PC-9 (cell line): ENCODE measurements at regions not wholly inside any gene's neighbourhood (a gene's known extent, or its start where the extent isn't known, plus 50 kb on each side); places are given as distances from the start of the nearest gene placed in this dataset.

ENCODE experiments used
- BruUV-seq: library from RNA; stranded (reverse); fragments of 400-500 nt; replicated peaks from 2 replicates; lab custom pipeline; 2021; lab: Mats Ljungman, UMichigan
- CTCF ChIA-PET: fragments of 300-600 bp; sonication (Branson Sonifier 250); formaldehyde crosslinking; loops from one replicate; lab custom pipeline; 2022; ENCODE audit warnings: antibody characterized with exemption; lab: Charles Lee
- POLR2A ChIA-PET: fragments of 300-600 bp; sonication (Branson Sonifier 250); formaldehyde crosslinking; loops from one replicate; lab custom pipeline; 2022; ENCODE audit warnings: antibody characterized with exemption; ENCODE audit not compliant: unreplicated experiment; lab: Charles Lee
- DNase-seq, 2 experiments: peaks; one replicate each; pipeline versions ENCODE4 v3.0.0 to v3.0.0-alpha.2; 2015 to 2022; ENCODE audit warnings: mixed read lengths in 1 of 2
- H2AFZ ChIP-seq: fragments of 200-600 bp; sonication (generic); 2 replicates; pipeline ENCODE4 v1.8.1; 2017; ENCODE audit warnings: antibody characterized with exemption
- H3F3A ChIP-seq: fragments of 200-600 bp; sonication (generic); 2 replicates; pipeline ENCODE4 v1.8.1; 2017; ENCODE audit warnings: antibody characterized with exemption, mild to moderate bottlenecking, low read depth; ENCODE audit not compliant: insufficient read depth
- H3K27ac ChIP-seq: fragments of 200-600 bp; sonication (generic); 2 replicates; pipeline ENCODE4 v1.6.1; 2016; ENCODE audit warnings: mixed run types
- H3K27me3 ChIP-seq: fragments of 200-600 bp; sonication (generic); 2 replicates; pipeline ENCODE4 v1.6.1; 2016; ENCODE audit warnings: low read depth, mixed run types; ENCODE audit not compliant: insufficient read depth
- H3K36me3 ChIP-seq: fragments of 200-600 bp; sonication (generic); 2 replicates; pipeline ENCODE4 v1.6.1; 2016; ENCODE audit warnings: low read depth, mixed run types
- H3K4me1 ChIP-seq: fragments of 200-600 bp; sonication (generic); replicated peaks from 2 replicates; pipeline ENCODE4 v1.6.1; 2016; ENCODE audit warnings: mixed run types; ENCODE audit not compliant: insufficient read depth
- H3K4me2 ChIP-seq: fragments of 200-600 bp; sonication (generic); 2 replicates; pipeline ENCODE4 v1.6.1; 2017; ENCODE audit warnings: mixed run types
- H3K4me3 ChIP-seq: fragments of 200-600 bp; sonication (generic); 2 replicates; pipeline ENCODE4 v1.6.1; 2016; ENCODE audit warnings: mixed run types
- H3K79me2 ChIP-seq: fragments of 200-600 bp; sonication (generic); 2 replicates; pipeline ENCODE4 v1.6.1; 2017; ENCODE audit warnings: low read depth, mixed run types
- H3K9me2 ChIP-seq: fragments of 200-600 bp; sonication (generic); 2 replicates; pipeline ENCODE4 v1.8.1; 2017; ENCODE audit warnings: mild to moderate bottlenecking; ENCODE audit not compliant: insufficient read depth
- H3K9me3 ChIP-seq: fragments of 200-600 bp; sonication (generic); 2 replicates; pipeline ENCODE4 v1.8.1; 2016; ENCODE audit warnings: low read depth; ENCODE audit not compliant: insufficient read depth
- H4K20me1 ChIP-seq: fragments of 200-600 bp; sonication (generic); 2 replicates; pipeline ENCODE4 v1.8.1; 2017; ENCODE audit not compliant: insufficient read depth
- CTCF ChIP-seq: fragments of 200-600 bp; sonication (generic); conservative IDR thresholded peaks from 2 replicates; pipeline ENCODE4 v1.6.1; 2017; ENCODE audit warnings: mixed run types, antibody characterized with exemption, mild to moderate bottlenecking, moderate library complexity
- EZH2 ChIP-seq: fragments of 200-600 bp; sonication (generic); IDR thresholded peaks from 2 replicates; pipeline ENCODE4 v1.8.0; 2017; ENCODE audit warnings: antibody characterized with exemption, low read depth
- intact Hi-C: fragments of 100-400 bp; cut with micrococcal nuclease; formaldehyde crosslinking; loops from one replicate; pipeline ENCODE4 v1.10.0; 2022; ENCODE audit not compliant: unreplicated experiment

GRCh38 chr14:101132588-101132987, 229.1 kb upstream of the RTL1 start:
- Histone ChIP-seq H3K27ac (no peak overlapping the region), H3K9me3 (no peaks in the 10 kb centered on the region), H3K4me1 (no peaks in the 10 kb centered on the region), H3K9me2 (no peaks in the 10 kb centered on the region), H2AFZ (no peak overlapping the region), H3K4me2 (no peak overlapping the region), H3K79me2 (no peaks in the 10 kb centered on the region), H4K20me1 (no peaks in the 10 kb centered on the region), H3F3A (no peaks in the 10 kb centered on the region), H3K4me3 (no peak overlapping the region), H3K36me3 (no peaks in the 10 kb centered on the region), H3K27me3 (peaks cover 27% of the 10 kb centered on the region)
- intact Hi-C loops: no loop called here
- DNase-seq: no peak
- ChIA-PET CTCF (no interaction called here), POLR2A (no interaction called here)
- TF ChIP-seq EZH2 (no peak), CTCF (no peak)
- no TSS peak for BruUV-seq

- no TSS peak for BruUV-seq
- no peaks in the 10 kb centered on the region for H3F3A ChIP-seq
- no peaks in the 10 kb centered on the region for H3K36me3 ChIP-seq
- CTCF ChIA-PET: no interaction called here
- no peak overlapping the region for H3K4me3 ChIP-seq
- POLR2A ChIA-PET: no interaction called here
- no peak overlapping the region for H3K4me2 ChIP-seq
- H3K4me1 ChIP-seq: no peaks in the 10 kb centered on the region
- H3K79me2 ChIP-seq: no peaks in the 10 kb centered on the region
- H3K27me3 ChIP-seq: peaks cover 22% of the 10 kb centered on the region
- H3K27ac ChIP-seq: no peak overlapping the region
- H3K9me2 ChIP-seq: no peaks in the 10 kb centered on the region
- H2AFZ ChIP-seq: no peak overlapping the region
- no peaks in the 10 kb centered on the region for H3K9me3 ChIP-seq
- DNase-seq: no peak
- TF ChIP-seq CTCF (no peak), EZH2 (no peak)
- H4K20me1 ChIP-seq: no peaks in the 10 kb centered on the region
- intact Hi-C loops: no loop called here
Observed at GRCh38 chr14:101133068-101133467, 229.5 kb upstream of the RTL1 start.

GRCh38 chr14:101134161-101134631, 230.7 kb upstream of the RTL1 start:
- no peaks in the 10 kb centered on the region for H3K4me1 ChIP-seq
- POLR2A ChIA-PET: no interaction called here
- H3K27ac ChIP-seq: no peak overlapping the region
- H3K4me3 ChIP-seq: no peak overlapping the region
- no peaks in the 10 kb centered on the region for H3K36me3 ChIP-seq
- no peak overlapping the region for H2AFZ ChIP-seq
- H3K79me2 ChIP-seq: no peaks in the 10 kb centered on the region
- BruUV-seq: no TSS peak
- DNase-seq: no peak
- H3K27me3 ChIP-seq: peaks cover 11% of the 10 kb centered on the region; the same call in 1 of the 2 replicates
- no peaks in the 10 kb centered on the region for H3K9me2 ChIP-seq
- intact Hi-C loops: no loop called here
- no peak overlapping the region for H3K4me2 ChIP-seq
- H3K9me3 ChIP-seq: no peaks in the 10 kb centered on the region
- CTCF ChIA-PET: no interaction called here
- no peak for TF ChIP-seq EZH2
- no peak for TF ChIP-seq CTCF
- no peaks in the 10 kb centered on the region for H3F3A ChIP-seq
- no peaks in the 10 kb centered on the region for H4K20me1 ChIP-seq
